Gastroesophageal sphincter (tissue), 4 donors: ENCODE measurements at regions not wholly inside any gene's neighbourhood (a gene's known extent, or its start where the extent isn't known, plus 50 kb on each side); places are given as distances from the start of the nearest gene placed in this dataset.
"Not testable (repeated sequence)": the region's sequence is repeated elsewhere in the genome, so short reads cannot be mapped to it uniquely, and the experiment has no call there.

ENCODE experiments used
- ATAC-seq: fragments of 150-250 bp; one replicate; pipeline ENCODE4 v1.9.1; 2016; ENCODE audit warnings: mild to moderate bottlenecking, moderate library complexity
- H3K27ac ChIP-seq, 4 donors: fragments of 200-600 bp; sonication (generic) in 3 of 4; 1 replicate in 3 of 4; 2 replicates in 1 of 4; pipeline ENCODE4 v1.5.1; 2016 to 2019
- H3K27me3 ChIP-seq: fragments of 200-600 bp; sonication (generic); one replicate; pipeline ENCODE4 v1.5.1; 2019
- H3K36me3 ChIP-seq, 2 donors: fragments of 200-600 bp; sonication (generic); one replicate each; pipeline ENCODE4 v1.5.1; 2019; ENCODE audit warnings: control low read depth in 1 of 2
- H3K4me1 ChIP-seq, 3 donors: fragments of 200-600 bp; sonication (generic); 1 replicate in 2 of 3; 2 replicates in 1 of 3; pipeline ENCODE4 v1.5.1; 2016 to 2019; ENCODE audit warnings: control low read depth in 2 of 3
- H3K4me3 ChIP-seq, 2 donors: fragments of 200-600 bp; sonication (generic); one replicate each; pipeline ENCODE4 v1.5.1; 2019; ENCODE audit warnings: mild to moderate bottlenecking in 1 of 2, moderate library complexity in 1 of 2
- H3K9me3 ChIP-seq, 3 donors: fragments of 200-600 bp; sonication (generic); one replicate each; pipeline ENCODE4 v1.5.1; 2017 to 2019; ENCODE audit warnings: control low read depth in 2 of 3
- EP300 ChIP-seq: sonication (generic); formaldehyde crosslinking; IDR thresholded peaks from one replicate; pipeline ENCODE4 v1.6.1; 2017; ENCODE audit warnings: antibody characterized with exemption, mild to moderate bottlenecking
- POLR2A ChIP-seq, 2 donors: fragments of 450-650 bp; IDR thresholded peaks; one replicate each; pipeline ENCODE4 v1.6.1; 2017; ENCODE audit warnings: antibody characterized with exemption in 2 of 2, mild to moderate bottlenecking in 2 of 2, moderate library complexity in 1 of 2
- POLR2AphosphoS5 ChIP-seq: sonication (generic); formaldehyde crosslinking; IDR thresholded peaks from one replicate; pipeline ENCODE4 v1.6.1; 2017; ENCODE audit warnings: antibody characterized with exemption
- whole genome bisulfite sequencing, 2 donors: methylation state at CpG; one replicate each; pipeline ENCODE4 v1.1.5; 2018; ENCODE audit warnings: low coverage in 1 of 2; 5-methylcytosine and 5-hydroxymethylcytosine counted together
- TF ChIP-seq, protein P1 (sequence below), 4 experiments: fragments of 200-600 bp in 2 of 4; fragments of 450-650 bp in 2 of 4; sonication (generic) in 1 of 4; IDR thresholded peaks; one replicate each; pipeline ENCODE4 v1.5.1; 2017 to 2019; ENCODE audit warnings: antibody characterized with exemption in 4 of 4, mild to moderate bottlenecking in 2 of 4, moderate library complexity in 2 of 4

DNA sequence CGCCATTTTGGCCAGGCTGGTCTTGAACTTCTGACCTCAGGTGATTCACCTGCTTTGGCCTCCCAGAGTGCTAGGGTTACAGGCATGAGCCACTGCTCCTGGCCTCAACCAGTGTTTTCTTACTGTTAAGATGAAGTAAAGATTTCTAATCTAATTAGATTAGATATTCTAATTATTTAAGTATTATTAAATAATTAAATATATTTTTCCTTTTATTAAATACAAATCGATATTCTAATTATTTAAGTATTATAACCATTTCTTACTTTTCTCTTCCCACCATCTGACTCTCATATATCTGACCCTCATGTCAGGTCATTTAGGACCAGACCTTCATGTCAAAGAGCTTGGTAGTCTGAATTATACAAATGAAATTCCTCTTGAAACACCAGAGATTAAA is 1291.9 kb upstream of the EPHA6 start:
- WGBS, 2 donors = 75 to 100% methylated on average over 1 to 2 of the region's 2 CpGs
- no peak overlapping the region for H3K4me3 ChIP-seq
- H3K4me1 ChIP-seq = no peaks in the 10 kb centered on the region
- no peaks in the 10 kb centered on the region for H3K9me3 ChIP-seq
- TF ChIP-seq, protein P1, sequence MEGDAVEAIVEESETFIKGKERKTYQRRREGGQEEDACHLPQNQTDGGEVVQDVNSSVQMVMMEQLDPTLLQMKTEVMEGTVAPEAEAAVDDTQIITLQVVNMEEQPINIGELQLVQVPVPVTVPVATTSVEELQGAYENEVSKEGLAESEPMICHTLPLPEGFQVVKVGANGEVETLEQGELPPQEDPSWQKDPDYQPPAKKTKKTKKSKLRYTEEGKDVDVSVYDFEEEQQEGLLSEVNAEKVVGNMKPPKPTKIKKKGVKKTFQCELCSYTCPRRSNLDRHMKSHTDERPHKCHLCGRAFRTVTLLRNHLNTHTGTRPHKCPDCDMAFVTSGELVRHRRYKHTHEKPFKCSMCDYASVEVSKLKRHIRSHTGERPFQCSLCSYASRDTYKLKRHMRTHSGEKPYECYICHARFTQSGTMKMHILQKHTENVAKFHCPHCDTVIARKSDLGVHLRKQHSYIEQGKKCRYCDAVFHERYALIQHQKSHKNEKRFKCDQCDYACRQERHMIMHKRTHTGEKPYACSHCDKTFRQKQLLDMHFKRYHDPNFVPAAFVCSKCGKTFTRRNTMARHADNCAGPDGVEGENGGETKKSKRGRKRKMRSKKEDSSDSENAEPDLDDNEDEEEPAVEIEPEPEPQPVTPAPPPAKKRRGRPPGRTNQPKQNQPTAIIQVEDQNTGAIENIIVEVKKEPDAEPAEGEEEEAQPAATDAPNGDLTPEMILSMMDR (IDR thresholded peaks at IDR 0.05) = no peak
- TF ChIP-seq POLR2A (IDR thresholded peaks at IDR 0.05) = no peak
- no peaks in the 10 kb centered on the region for H3K36me3 ChIP-seq
- no peak for ATAC-seq
- no peaks in the 10 kb centered on the region for H3K27me3 ChIP-seq
- no peak overlapping the region for H3K27ac ChIP-seq

DNA sequence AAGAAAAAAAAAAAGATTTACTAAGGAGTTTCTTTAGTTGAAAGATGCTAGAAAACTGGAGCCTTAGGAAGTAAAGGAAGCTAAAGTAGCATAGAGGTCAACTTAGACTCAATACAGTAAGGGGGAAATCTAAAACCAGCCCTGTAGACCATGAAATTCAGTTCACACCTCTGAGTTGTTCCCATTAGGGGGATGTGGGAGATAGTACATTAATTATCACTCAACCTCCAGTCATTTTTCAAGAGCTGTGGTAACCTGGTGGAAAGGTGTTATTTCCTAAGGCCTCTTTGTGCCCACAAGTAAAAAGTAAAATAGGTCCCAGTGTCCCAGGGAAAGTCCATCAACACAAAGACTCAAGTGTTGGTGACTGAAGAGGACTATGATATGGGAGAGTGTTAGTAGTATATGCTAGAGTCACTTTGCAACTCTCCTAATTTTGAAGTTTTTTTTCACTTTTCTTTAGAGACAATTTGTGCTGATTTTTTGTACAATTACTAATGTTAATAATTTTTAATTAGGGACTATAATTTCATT is 1274.4 kb upstream of the EPHA6 start:
- no peak for ATAC-seq
- no peaks in the 10 kb centered on the region for H3K36me3 ChIP-seq
- H3K27me3 ChIP-seq = no peaks in the 10 kb centered on the region
- H3K4me1 ChIP-seq = no peaks in the 10 kb centered on the region
- no peak overlapping the region for H3K27ac ChIP-seq
- no peak for TF ChIP-seq POLR2AphosphoS5
- TF ChIP-seq EP300 = no peak
- no peak for TF ChIP-seq POLR2A (IDR thresholded peaks at IDR 0.05)
- TF ChIP-seq, protein P1 (IDR thresholded peaks at IDR 0.05) = no peak
- no peaks in the 10 kb centered on the region for H3K9me3 ChIP-seq
- no peak overlapping the region for H3K4me3 ChIP-seq

DNA sequence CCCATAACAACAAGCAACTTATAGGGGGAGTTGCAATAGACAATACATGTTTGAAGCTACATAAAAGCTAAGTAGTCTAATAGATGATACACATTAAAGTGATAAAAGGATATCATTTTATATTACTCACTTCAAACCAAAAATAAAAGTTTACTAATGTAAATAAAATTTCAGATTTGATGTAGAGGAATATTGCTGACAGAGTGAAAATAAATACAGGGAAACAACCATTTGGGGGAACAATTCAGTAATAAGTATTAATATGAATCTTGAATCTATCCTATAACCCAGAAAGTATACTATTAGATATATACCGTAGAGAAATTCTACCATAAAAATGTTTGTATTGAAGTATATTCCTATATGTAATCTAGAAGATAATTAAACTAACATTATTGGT is 1248.9 kb upstream of the EPHA6 start:
- WGBS, 2 donors = 87 to 100% methylated on average over 1 of the region's 1 CpG
- H3K9me3 ChIP-seq = peaks cover 0 to 23% (median 0%) of the 10 kb centered on the region in 3 donors

DNA sequence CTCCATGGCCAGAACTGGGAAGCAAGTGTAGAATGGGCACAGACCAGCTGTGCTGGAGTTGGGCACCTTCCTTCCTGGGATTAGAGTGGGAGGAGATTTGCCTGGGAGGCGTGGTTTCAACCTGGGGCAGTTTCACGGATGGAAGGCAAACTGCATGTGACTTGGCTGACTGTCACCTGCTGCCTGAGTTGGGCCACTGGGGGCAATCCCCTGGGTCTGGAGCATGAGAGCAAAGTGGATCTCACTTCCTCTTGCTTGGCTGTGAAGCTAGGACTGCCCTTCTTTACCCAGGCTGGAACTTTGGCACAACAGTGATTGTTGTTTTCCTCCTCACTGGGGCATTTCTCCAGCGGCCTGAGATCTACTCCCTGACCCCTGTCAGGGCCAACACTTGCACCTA is 1247.0 kb upstream of the EPHA6 start:
- WGBS, 2 donors = 50 to 86% methylated on average over 1 of the region's 3 CpGs
- Histone ChIP-seq H3K27me3 (no peaks in the 10 kb centered on the region), H3K27ac (no peak overlapping the region), H3K36me3 (no peaks in the 10 kb centered on the region), H3K9me3 (peaks cover 0 to 23% (median 0%) of the 10 kb centered on the region in 3 donors), H3K4me1 (no peaks in the 10 kb centered on the region), H3K4me3 (no peak overlapping the region)
- TF ChIP-seq POLR2A (IDR thresholded peaks at IDR 0.05) (no peak), EP300 (no peak), POLR2AphosphoS5 (no peak)
- TF ChIP-seq, protein P1 (IDR thresholded peaks at IDR 0.05) = no peak
- no peak for ATAC-seq

More for the DNA sequence above, 1248.9 kb upstream of the EPHA6 start:
- no peak overlapping the region for H3K4me3 ChIP-seq
- H3K27me3 ChIP-seq = no peaks in the 10 kb centered on the region
- TF ChIP-seq POLR2AphosphoS5 (no peak), EP300 (no peak), POLR2A (IDR thresholded peaks at IDR 0.05) (no peak)
- TF ChIP-seq, protein P1 (IDR thresholded peaks at IDR 0.05) = no peak
- H3K4me1 ChIP-seq = no peaks in the 10 kb centered on the region
- H3K27ac ChIP-seq = no peak overlapping the region
- no peak for ATAC-seq
- H3K36me3 ChIP-seq = no peaks in the 10 kb centered on the region

DNA sequence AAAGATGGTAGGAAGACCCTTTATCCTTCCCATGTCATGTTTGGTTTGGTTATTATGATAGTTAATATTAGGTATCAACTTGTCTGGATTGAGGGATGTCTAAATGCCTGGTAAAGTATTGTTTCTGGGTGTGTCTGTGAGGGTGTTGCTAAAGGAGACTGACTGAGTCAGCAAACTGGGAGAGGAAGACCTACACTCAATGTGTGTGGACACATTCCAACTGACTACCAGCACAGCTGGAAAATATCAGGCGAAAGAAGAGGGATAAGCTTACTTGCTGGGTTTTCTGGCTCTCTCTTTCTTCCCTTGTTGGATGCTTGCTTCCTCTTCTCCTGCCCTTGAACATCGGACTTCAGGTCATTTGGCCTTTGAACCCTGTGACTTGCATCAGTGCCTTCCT is 1227.6 kb upstream of the EPHA6 start:
- Histone ChIP-seq H3K27me3 (no peaks in the 10 kb centered on the region), H3K9me3 (no peaks in the 10 kb centered on the region), H3K27ac (no peak overlapping the region), H3K4me3 (no peak overlapping the region), H3K4me1 (no peaks in the 10 kb centered on the region), H3K36me3 (no peaks in the 10 kb centered on the region)
- WGBS, 2 donors = 52 to 53% methylated on average over 2 of the region's 2 CpGs
- ATAC-seq = no peak
- TF ChIP-seq POLR2A (IDR thresholded peaks at IDR 0.05) (no peak), EP300 (no peak), POLR2AphosphoS5 (no peak)
- TF ChIP-seq, protein P1 (IDR thresholded peaks at IDR 0.05) = no peak

DNA sequence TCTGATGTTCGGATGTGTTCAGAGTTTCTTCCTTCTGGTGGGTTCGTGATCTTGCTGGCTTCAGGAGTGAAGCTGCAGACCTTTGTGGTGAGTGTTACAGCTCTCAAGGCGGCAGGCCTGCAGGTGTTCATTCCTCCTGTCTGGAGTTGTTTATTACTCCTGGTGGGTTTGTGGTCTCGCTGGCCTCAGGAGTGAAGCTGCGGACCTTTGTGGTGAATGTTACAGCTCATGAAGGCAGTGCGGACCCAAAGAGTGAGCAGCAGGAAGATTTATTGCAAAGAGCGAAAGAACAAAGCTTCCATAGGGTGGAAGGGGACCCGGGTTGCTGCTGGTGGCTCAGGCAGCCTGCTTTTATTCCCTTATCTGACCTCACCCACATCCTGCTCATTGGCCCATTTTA is 1226.8 kb upstream of the EPHA6 start:
- not testable (repeated sequence) for H3K36me3 ChIP-seq, H3K9me3 ChIP-seq, H3K27me3 ChIP-seq, ATAC-seq, H3K4me1 ChIP-seq, H3K4me3 ChIP-seq, H3K27ac ChIP-seq
- 77 to 88% methylated on average over 4 to 6 of the region's 8 CpGs for WGBS, 2 donors
